NK-92 treated with Interleukin-12 subunit alpha and Interleukin-12 subunit beta, amount 100 ng/mL, for 24 hours (cell line): ENCODE measurements at regions not wholly inside any gene's neighbourhood (a gene's known extent, or its start where the extent isn't known, plus 50 kb on each side); places are given as distances from the start of the nearest gene placed in this dataset.
"Not testable (repeated sequence)": the region's sequence is repeated elsewhere in the genome, so short reads cannot be mapped to it uniquely, and the experiment has no call there.

Experiments
- DNase-seq: peaks from one replicate; lab custom pipeline; 2025; lab: John Stamatoyannopoulos, UW

DNA sequence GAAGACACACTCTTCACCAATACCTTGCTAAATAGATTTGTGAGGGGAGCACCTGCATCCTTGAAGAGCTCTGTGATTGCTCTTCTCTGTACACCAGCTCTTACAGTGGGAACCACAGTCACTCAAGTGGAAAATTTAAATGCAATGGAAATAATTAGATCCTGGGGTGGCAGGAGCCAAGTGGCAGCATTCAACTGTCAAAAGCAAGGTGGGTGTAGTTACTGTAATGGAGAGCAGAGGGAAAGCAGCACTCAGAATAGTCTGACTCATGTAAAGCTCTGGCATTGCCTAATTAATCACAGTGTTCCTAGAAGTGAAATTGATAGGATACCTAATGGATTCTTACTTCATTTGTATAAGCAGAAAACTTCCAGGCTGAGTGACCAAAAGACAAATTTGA lies 245.8 kb downstream of the KCNE4 start:
- no peak for DNase-seq

DNA sequence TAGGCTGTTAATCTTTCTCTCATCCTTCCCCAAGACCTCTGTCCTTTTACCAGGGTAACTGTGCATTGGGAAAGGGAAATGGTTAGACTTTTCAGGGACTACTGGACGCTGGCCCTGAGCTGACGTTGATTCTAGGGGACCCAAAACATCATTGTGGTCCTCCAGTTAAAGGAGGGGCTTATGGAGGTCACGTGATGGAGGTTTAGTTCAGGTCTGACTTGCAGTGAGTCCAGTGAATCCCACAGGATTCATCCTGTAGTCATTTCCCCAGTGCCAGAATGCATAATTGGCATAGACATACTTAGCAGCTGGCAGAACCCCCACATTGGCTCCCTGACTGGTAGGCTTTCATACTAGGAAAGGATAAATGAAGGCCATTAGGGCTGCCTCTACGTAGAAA lies 246.3 kb downstream of the KCNE4 start:
- DNase-seq, result not testable (repeated sequence)

DNA sequence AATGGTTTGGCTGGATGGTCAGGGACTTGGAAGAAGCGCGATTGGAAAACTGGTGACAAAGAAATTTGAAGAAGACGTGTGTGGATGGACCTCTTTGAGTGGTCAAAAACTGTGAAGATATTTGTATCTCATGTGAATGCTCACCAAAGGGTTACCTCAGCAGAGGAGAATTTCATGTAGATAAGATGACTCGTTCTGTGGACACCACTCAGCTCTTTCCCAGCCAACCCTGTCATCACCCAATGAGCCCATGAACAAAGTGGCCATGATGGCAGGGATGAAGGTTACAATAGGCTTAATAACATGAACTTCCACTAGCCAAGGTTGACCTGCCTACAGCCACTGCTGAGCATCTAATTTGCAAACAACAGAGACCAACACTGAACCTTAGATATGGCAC lies 248.3 kb downstream of the KCNE4 start:
- DNase-seq, result no peak

DNA sequence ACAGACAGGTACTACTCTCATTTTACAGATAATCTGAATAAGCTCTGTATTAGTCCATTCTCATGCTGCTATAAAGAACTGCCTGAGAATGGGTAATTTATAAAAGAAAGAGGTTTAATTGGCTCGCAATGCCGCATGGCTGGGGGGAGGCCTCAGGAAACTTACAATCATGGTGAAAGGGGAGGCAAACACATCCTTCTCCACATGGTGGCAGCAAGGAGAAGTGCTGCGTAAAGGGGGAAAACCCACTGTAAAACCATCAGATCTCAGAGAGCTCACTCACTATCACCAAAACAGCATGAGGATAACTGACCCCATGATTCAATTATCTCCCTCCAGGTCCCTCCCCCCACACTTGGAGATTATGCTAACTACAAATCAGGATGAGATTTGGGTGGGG lies 254.4 kb downstream of the KCNE4 start:
- DNase-seq, result no peak

- no peak for DNase-seq
Measured at GRCh38 chr2:223311889-223312680, 260.1 kb downstream of the KCNE4 start.

GRCh38 chr2:223313101-223313500 lies 261.1 kb downstream of the KCNE4 start:
- no peak for DNase-seq

DNA sequence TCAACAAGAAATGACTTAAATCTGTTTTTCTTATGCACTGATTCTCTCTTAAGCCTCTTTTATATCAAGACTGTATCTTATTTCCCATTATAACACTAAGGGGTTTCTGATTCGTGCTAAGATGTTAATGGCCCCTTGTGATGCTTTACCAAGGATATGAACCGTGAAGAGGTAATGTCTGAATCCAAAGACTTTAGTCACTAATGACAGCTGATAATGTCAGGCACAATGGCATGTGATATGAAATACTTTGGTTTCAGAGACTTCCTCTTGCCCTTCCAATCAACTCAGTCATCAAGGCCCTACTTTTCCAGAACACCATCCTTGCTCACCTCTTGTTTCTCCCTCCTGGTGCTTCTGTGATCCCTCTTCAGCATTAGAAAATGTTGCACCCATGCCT lies 262.8 kb downstream of the KCNE4 start:
- no peak for DNase-seq

DNA sequence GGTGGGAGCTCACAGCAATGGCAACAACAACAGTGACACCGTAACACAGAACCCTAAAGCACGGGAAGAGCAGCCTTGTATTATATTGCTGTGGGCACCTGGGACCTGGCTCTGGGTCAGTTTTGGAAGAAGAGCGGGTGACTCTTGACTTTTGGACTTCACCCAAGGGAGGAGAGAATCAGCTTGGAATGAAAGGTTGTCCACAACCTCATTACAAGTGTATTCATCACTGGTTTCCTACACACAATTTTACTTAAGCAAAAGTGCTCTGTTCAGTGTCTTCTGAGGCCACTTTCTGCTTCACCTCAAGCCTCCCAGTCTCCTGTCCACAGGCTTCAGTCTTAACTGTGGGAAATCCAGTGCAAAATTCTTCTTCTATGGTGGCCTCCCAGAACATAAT lies 263.8 kb downstream of the KCNE4 start:
- DNase-seq, result no peak

DNA sequence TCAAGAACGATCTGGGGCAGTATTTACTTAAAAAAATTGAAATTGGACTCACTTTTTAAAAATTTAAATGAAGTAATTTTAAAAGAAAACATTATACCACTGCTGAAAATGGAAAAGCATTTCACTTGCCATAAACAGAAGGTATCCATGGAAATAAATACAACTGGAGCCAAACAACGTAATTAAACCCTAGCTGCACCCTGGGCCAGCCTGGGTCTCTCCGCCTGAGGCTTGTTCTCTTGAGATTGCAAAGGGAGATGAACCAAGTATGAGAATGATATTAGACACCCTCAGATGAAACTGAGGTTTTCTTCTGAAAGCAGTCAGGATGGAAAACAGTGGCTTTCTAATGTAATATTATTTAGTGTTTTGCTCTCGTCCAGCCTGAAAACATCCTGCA lies 264.4 kb downstream of the KCNE4 start:
- DNase-seq, result no peak

GRCh38 chr2:223319601-223320000 lies 267.6 kb downstream of the KCNE4 start:
- DNase-seq, result no peak

DNA sequence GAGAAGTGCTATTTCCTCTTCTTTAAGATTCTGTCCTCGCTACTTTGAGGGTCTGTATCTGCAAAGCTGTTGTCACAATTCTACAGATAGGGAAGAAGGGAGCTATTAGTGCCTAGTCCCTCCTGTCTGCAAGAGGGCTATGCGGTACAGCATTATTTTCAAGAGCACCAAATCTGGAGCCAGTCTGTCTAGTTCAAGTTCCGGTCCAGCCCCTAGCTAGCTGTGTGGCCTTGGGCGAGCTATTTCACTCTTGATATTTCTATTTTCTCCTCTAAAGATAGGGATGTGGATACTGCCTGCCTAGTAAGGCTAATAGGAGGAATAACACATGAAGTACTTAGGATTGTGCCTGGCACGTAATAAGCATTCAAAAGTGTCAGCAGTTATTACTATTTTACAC lies 272.4 kb downstream of the KCNE4 start:
- DNase-seq, result no peak

- no peak for DNase-seq
Measured at GRCh38 chr2:223328578-223328977, 273.6 kb downstream of the SCG2 start.

GRCh38 chr2:223330747-223331146 lies 271.4 kb downstream of the SCG2 start:
- DNase-seq, result not testable (repeated sequence)

- DNase-seq, result no peak
Measured at GRCh38 chr2:223338016-223338415, 264.1 kb downstream of the SCG2 start.

DNA sequence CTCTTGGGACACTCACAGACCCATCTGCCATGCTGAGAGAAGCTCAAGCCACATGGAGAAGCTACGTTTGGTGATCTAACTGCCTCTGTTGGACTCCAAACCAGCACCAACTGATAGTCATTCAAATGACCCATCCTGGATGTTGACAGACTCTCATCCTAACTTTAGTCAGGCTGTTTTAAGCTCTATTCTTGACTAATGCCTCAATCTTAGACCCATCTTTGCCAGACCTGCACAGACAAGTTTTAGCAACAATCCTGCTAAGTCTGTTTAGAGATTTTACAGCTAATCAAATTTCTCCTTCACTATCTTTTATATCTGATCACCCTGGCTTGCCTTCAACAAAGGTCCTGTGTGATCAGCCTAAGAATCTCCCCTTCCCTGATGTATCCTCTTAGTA lies 245.1 kb downstream of the SCG2 start:
- no peak for DNase-seq

- DNase-seq, result no peak
Measured at GRCh38 chr2:223363085-223363484, 239.1 kb downstream of the SCG2 start.

- DNase-seq, result no peak
Measured at GRCh38 chr2:223365158-223365679, 236.9 kb downstream of the SCG2 start.

DNA sequence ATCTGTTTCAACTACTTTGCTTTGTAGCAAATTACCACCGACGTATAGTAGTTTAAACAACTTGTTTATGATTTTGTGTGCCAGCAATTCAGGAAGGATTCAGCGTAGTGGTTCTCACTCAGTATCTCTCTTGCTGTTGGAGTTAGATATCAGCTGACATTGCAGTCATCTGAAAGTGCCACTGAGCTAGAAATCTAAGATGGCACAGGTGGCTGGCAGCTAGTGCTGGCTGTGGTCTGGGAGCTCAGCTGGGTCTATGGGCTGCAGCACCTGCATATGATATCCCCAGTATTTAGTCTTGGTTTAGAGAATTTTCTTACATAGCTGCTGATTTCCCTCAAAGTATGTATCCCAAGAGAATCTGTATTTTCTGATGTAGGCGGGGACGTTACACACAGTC lies 235.6 kb downstream of the SCG2 start:
- DNase-seq, result no peak

DNA sequence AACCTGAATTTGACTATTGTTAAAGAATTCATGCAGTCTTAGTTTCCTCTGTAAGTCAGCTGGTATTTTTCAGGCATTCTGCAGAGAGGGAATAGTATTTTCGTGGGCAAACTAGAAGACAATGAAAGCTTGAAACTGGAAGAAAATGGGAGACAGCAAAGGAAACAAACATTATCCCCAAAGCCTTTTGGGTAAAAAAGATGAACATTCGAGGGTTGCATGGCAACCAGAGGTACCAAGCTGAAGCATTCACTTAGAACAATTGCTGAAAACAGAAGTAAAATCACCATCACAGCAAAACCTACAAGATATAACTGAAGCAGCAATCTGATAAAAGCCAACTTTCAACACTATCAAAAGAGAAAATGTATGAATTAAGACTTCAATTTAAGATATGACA lies 233.7 kb downstream of the SCG2 start:
- DNase-seq, result no peak

DNA sequence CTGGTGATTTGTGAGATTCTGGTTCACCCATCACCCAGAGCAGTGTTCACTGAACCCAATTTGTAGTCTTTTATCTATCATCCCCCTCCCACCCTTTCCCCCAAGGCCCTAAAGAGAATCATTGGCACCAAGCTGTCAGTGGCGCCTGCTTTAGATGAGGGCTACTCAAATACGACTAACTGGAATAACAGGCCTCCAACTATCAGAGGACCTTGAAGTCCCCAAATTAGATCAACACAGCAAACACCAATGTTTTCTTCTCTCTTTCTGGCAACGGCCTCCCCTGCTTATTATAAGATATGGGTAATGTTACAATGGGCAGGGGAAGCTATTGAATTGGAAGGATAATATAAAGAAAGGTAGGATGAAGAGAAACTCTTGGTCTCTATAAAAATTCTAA lies 232.3 kb downstream of the SCG2 start:
- no peak for DNase-seq

DNA sequence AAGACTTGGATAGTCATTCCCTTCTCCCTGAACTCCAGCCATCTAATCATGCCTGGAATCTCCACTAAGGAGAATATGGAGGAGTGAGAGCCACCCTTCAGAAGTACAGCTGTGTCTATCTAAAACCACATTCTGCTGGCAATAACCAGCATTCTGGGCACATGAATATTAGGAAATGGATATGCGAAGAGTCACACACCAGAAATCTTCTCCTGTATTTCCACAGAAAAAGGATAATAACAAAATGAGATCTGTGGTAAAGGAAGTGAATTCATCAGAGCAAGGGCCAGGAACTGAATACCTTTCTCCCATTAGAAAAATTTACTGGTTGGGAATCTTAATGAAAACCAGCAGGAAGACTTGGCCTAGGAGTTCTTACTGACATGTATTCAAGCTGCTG lies 218.8 kb downstream of the SCG2 start:
- DNase-seq, result no peak

DNA sequence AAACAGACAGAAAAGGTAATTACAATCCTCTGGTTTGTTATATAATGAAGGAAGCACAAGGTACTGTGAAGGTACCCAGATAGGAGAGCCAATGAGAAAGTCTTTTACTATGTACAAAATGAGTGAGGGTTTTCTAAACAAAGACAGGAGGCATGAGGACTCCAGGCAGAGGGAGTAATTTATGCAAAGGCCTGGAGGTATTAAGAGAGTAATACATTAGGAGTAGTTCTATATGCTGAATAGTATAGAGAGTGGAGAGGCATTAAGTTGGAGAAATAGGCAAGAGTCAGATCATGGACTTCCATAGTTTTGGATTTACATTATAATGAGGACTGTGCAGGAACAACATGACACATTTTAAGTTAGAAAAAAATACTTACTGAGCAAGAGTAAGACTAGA lies 216.0 kb downstream of the SCG2 start:
- DNase-seq, result no peak

DNA sequence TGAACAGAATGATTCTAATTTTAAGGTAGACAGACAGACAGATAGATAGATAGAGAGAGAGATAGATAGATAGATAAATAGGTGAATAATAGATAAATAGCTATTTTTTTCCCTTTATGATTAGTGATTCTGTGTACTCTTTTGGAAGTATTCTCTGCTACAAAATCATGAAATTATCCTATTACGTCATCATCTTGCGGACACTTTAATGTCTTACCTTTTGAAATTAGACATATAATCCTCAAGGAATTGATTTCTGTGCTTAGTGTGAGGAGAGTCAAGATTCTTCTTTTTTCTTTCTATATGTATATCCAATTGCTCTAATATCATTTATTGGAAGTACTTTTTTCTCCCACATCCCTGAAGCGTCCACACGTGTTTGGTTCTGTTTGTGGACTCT lies 215.2 kb downstream of the SCG2 start:
- DNase-seq, result no peak

- DNase-seq, result no peak
Measured at GRCh38 chr2:223389624-223390023, 212.5 kb downstream of the SCG2 start.
